ENCODE measurements at regions not wholly inside any gene's neighbourhood (a gene's known extent, or its start where the extent isn't known, plus 50 kb on each side); places are given as distances from the start of the nearest gene placed in this dataset.

DNA sequence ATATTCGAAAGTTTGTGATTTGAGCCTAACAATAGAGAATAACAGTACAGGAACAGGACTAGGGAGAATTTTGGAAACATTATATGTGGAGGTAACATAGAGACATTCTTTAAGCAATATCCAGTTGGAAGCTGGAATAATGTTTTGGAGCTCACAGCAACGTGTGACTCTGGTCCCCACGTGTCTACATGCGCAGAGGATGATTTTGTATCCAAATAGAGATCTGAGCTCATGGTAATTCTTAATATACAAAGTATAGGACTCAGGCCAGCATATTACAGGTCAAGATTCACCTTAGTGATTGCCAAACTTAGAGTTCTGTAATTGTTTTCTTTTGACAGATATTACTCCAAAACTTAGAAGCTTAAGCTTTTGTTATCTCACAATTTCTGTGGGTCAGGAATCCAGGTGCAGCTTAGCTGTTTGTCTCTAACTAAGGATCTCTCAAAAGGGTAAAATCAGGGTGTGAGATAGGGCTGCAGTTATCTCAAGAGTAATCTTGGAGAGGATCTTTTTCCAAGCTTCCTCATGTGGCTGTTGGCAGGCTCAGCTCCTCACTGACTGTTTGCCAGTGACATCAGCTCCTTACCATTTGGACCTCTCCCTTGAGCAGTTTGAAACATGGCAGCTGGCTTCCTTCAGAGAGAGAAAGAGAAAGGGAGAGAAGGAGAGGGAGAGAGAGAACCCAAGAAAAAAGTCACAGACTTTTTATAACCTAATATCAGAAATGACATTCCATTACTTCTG lies 272.0 kb upstream of the ZNF462 start:
- H3K27ac Mint-ChIP-seq = no peak overlapping the region
- H3K4me3 Mint-ChIP-seq = no peak overlapping the region
- no peak for DNase-seq
- H3K36me3 Mint-ChIP-seq = no peaks in the 10 kb centered on the region
- H3K27me3 Mint-ChIP-seq = no peaks in the 10 kb centered on the region
- no peaks in the 10 kb centered on the region for H3K4me1 Mint-ChIP-seq
- H3K9me3 Mint-ChIP-seq = peaks cover 0 to 3% (median 0%) of the 10 kb centered on the region in 7 donors
- no peak for ATAC-seq (ENCODE audit: low read depth in 2 of 2)

GRCh38 chr9:106593201-106593600 lies 269.8 kb upstream of the ZNF462 start:
- H3K4me3 Mint-ChIP-seq = no peak overlapping the region
- ATAC-seq (ENCODE audit: low read depth in 2 of 2) (no peak), DNase-seq (no peak)
- peak overlapping the region in 1 of 6 donors; percentile 75 for H3K27ac Mint-ChIP-seq
- H3K36me3 Mint-ChIP-seq = no peaks in the 10 kb centered on the region
- H3K9me3 Mint-ChIP-seq = no peaks in the 10 kb centered on the region
- no peaks in the 10 kb centered on the region for H3K27me3 Mint-ChIP-seq
- H3K4me1 Mint-ChIP-seq = no peaks in the 10 kb centered on the region

GRCh38 chr9:106596984-106597383 lies 266.0 kb upstream of the ZNF462 start:
- Mint-ChIP-seq H3K27ac (no peak overlapping the region), H3K4me3 (no peak overlapping the region), H3K36me3 (no peaks in the 10 kb centered on the region), H3K4me1 (no peaks in the 10 kb centered on the region), H3K27me3 (no peaks in the 10 kb centered on the region), H3K9me3 (no peaks in the 10 kb centered on the region)
- DNase-seq (no peak), ATAC-seq (ENCODE audit: low read depth in 2 of 2) (no peak)

DNA sequence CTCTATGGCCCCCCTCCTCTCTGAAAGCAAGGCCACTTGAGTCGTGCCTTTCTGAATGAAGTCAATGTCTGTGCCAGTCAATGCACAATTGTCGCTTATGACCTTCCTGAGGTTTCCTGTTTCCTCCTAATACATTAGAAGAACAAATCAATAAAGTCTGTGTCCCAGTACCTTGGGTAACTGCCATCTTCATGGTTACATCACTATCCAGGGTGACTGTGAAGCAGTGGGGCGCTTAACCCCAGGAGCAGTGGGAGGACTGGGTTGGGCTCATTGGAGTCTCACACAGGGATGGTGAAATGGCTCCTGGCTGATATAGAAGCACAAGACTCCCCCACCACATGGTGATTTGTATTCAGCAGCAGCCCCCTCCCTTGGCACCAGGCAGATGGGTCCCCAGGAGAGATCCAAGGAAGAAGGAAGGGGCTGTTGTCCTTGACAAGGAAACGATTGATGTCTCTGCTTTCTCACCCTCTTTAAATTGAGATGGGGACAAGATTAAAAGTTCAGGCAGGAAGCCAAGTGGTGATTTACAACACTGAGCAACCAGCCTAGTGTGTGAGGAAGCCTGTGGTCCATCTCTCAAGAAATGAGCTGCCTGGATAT lies 261.9 kb upstream of the ZNF462 start:
- no peak for ATAC-seq (ENCODE audit: low read depth in 2 of 2)
- H3K27ac Mint-ChIP-seq = no peak overlapping the region
- no peak for DNase-seq
- H3K4me3 Mint-ChIP-seq = no peak overlapping the region
- no peaks in the 10 kb centered on the region for H3K4me1 Mint-ChIP-seq
- peaks cover 0 to 7% (median 1%) of the 10 kb centered on the region in 7 donors for H3K9me3 Mint-ChIP-seq
- H3K27me3 Mint-ChIP-seq = no peaks in the 10 kb centered on the region
- H3K36me3 Mint-ChIP-seq = no peaks in the 10 kb centered on the region

- H3K9me3 Mint-ChIP-seq = peaks cover 2 to 7% (median 4%) of the 10 kb centered on the region in 7 donors
- ATAC-seq (ENCODE audit: low read depth in 2 of 2) = no peak
- H3K4me3 Mint-ChIP-seq = no peak overlapping the region
- no peak for DNase-seq
- H3K36me3 Mint-ChIP-seq = no peaks in the 10 kb centered on the region
- no peaks in the 10 kb centered on the region for H3K27me3 Mint-ChIP-seq
- no peaks in the 10 kb centered on the region for H3K4me1 Mint-ChIP-seq
- H3K27ac Mint-ChIP-seq = no peak overlapping the region
Observed at GRCh38 chr9:106602344-106602743, 260.6 kb upstream of the ZNF462 start.

GRCh38 chr9:106613250-106613737 lies 249.7 kb upstream of the ZNF462 start:
- Mint-ChIP-seq H3K4me3 (no peak overlapping the region), H3K4me1 (no peaks in the 10 kb centered on the region), H3K9me3 (peaks cover 0 to 2% (median 0%) of the 10 kb centered on the region in 7 donors), H3K36me3 (no peaks in the 10 kb centered on the region), H3K27ac (peak overlapping the region in 1 of 6 donors; percentile 70), H3K27me3 (no peaks in the 10 kb centered on the region)
- no peak for ATAC-seq (ENCODE audit: low read depth in 2 of 2)
- no peak for DNase-seq

DNA sequence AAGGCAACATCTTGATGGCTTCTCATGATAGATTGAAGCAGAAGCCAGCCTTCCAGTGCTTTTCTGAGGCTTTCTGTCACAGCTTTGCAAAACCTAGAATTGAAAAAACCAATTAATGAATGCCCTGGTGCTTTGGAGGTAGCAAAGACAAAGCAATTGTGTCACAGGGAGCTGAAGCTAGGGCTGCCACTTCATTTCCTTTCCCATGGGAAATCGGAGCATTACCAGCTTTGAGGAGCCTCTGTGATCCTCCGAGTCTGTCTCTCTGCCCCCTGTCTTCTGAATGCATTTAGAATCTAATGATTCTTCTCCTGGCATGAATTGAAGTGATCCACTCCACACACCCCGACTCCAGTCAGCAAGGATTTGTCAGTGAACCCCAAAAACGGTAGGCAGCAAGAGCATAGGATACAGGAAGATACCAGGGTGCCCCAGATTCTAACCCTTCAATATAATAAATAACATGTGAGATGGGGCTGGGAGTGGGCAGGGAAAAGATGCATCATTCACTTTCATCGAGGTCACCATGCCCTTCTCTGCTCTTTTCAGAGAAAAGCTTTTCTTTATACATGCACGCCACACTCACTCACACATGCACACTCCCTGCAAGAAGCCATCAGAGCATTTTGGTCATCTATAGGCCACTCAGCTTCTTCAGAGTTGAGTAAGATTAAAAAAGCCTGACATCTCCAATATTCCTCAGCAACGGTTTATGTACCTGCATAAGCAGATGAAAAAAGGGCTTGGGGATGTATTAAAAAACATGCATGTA lies 247.7 kb upstream of the ZNF462 start:
- ATAC-seq (ENCODE audit: low read depth in 2 of 2) (no peak), DNase-seq (no peak)
- Mint-ChIP-seq H3K4me1 (no peaks in the 10 kb centered on the region), H3K9me3 (peaks cover 0 to 2% (median 0%) of the 10 kb centered on the region in 7 donors), H3K27me3 (no peaks in the 10 kb centered on the region), H3K4me3 (no peak overlapping the region), H3K36me3 (no peaks in the 10 kb centered on the region), H3K27ac (no peak overlapping the region)

- Mint-ChIP-seq H3K36me3 (no peaks in the 10 kb centered on the region), H3K4me1 (no peaks in the 10 kb centered on the region), H3K27me3 (no peaks in the 10 kb centered on the region), H3K9me3 (peaks cover 0 to 2% (median 0%) of the 10 kb centered on the region in 7 donors), H3K27ac (no peak overlapping the region), H3K4me3 (no peak overlapping the region)
- DNase-seq (no peak), ATAC-seq (ENCODE audit: low read depth in 2 of 2) (no peak)
Observed at GRCh38 chr9:106616026-106616425, 246.9 kb upstream of the ZNF462 start.

DNA sequence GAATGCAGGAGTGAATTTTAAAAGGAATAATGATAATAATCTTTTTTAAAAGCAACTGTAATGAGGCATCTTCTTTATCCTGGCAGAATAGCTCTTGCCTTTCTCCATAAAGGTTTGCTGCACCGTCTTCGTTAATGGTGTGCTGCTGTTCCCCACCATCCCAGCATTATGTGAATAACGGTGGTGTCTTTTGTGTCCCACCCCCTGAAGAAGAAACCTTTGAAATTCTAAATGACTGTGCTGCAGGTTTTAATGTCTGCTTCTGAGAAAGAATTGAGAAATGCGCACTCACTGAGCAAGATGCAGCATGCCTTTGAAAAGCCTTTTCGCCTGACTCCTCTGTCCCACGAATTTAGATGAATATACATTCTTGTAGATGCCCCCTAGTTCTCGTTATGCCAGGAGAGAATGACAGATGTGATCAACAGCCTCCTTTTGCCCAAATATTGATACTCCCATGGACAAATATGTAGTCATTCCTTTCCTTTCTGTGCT lies 246.1 kb upstream of the ZNF462 start:
- Mint-ChIP-seq H3K4me1 (no peaks in the 10 kb centered on the region), H3K27ac (no peak overlapping the region), H3K4me3 (no peak overlapping the region), H3K27me3 (no peaks in the 10 kb centered on the region), H3K36me3 (no peaks in the 10 kb centered on the region), H3K9me3 (peaks cover 0 to 2% (median 0%) of the 10 kb centered on the region in 7 donors)
- ATAC-seq (ENCODE audit: low read depth in 2 of 2) (no peak), DNase-seq (no peak)

- Mint-ChIP-seq H3K4me3 (no peak overlapping the region), H3K9me3 (peaks cover 0 to 2% (median 0%) of the 10 kb centered on the region in 7 donors), H3K36me3 (no peaks in the 10 kb centered on the region), H3K4me1 (no peaks in the 10 kb centered on the region), H3K27me3 (no peaks in the 10 kb centered on the region), H3K27ac (no peak overlapping the region)
- DNase-seq (no peak), ATAC-seq (ENCODE audit: low read depth in 2 of 2) (no peak)
Observed at GRCh38 chr9:106619211-106619610, 243.8 kb upstream of the ZNF462 start.

DNA sequence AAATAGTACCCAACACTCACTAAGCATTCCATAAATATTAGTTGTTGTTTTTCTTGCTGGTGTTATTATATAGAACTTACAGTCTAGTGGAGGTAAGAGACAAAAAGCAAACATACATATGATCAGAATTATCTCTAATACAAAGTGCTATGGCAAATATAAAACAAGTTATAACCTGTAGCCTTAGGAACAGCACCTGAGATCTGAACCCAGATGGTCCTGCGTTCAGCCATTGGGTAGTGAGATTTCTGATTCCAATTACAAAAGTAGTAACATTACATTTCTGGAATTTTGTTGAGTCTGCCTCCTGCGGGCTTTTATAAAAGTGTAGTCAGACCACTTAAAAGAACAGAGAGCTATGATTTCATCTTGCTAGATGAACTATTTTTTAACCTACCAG lies 242.9 kb upstream of the ZNF462 start:
- ATAC-seq (ENCODE audit: low read depth in 2 of 2) (no peak), DNase-seq (no peak)
- H3K9me3 Mint-ChIP-seq = no peaks in the 10 kb centered on the region
- H3K4me3 Mint-ChIP-seq = no peak overlapping the region
- H3K27me3 Mint-ChIP-seq = no peaks in the 10 kb centered on the region
- no peaks in the 10 kb centered on the region for H3K36me3 Mint-ChIP-seq
- no peak overlapping the region for H3K27ac Mint-ChIP-seq
- H3K4me1 Mint-ChIP-seq = no peaks in the 10 kb centered on the region

DNA sequence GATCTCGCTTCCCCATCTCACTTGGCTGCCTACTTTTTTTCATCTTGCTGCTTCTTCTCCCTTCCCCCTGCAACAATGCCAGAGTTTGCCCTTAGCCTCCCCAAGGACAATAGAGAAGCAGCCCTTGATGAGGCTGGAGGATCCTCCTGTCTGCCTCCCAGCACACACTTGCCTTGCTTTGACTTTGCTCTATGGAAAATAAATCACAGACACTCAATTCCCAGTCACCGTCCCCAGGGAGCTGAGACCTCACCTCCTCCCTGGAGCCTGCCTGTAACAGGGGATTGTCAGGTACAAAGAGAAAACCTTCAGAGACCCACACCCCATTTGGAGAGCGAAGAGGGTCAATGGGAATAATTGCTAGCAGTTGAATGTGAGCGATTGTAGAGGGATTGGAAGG lies 242.1 kb upstream of the ZNF462 start:
- DNase-seq = no peak
- no peaks in the 10 kb centered on the region for H3K36me3 Mint-ChIP-seq
- no peaks in the 10 kb centered on the region for H3K9me3 Mint-ChIP-seq
- no peak overlapping the region for H3K27ac Mint-ChIP-seq
- H3K4me3 Mint-ChIP-seq = no peak overlapping the region
- no peak for ATAC-seq (ENCODE audit: low read depth in 2 of 2)
- no peaks in the 10 kb centered on the region for H3K4me1 Mint-ChIP-seq
- H3K27me3 Mint-ChIP-seq = no peaks in the 10 kb centered on the region

GRCh38 chr9:106621313-106622163 lies 241.4 kb upstream of the ZNF462 start:
- Mint-ChIP-seq H3K4me3 (no peak overlapping the region), H3K4me1 (no peaks in the 10 kb centered on the region), H3K9me3 (no peaks in the 10 kb centered on the region), H3K36me3 (no peaks in the 10 kb centered on the region), H3K27me3 (no peaks in the 10 kb centered on the region), H3K27ac (no peak overlapping the region)
- DNase-seq (no peak), ATAC-seq (ENCODE audit: low read depth in 2 of 2) (no peak)

Measured in naive B cell (primary cell).